Stimulated activated naive CD8-positive, alpha-beta T cell treated with anti-CD3 and anti-CD28 coated beads, Interleukin-15, Interleukin-2, amounts not matched to agents 100 U/mL and 50 U/mL, for 24 hours (primary cell): ENCODE measurements at regions not wholly inside any gene's neighbourhood (a gene's known extent, or its start where the extent isn't known, plus 50 kb on each side); places are given as distances from the start of the nearest gene placed in this dataset.

Experiments
- ATAC-seq: fragments of 150-1000 bp; cut with Tn5 transposase; one replicate; pipeline ENCODE4 v1.10.0; 2021
- DNase-seq: peaks from one replicate; pipeline ENCODE4 v3.0.0; 2021

- ATAC-seq (no peak), DNase-seq (no peak)
These were observed 700.8 kb downstream of the TBC1D22A start for GRCh38 chr22:47463220-47463619.

- no peak for ATAC-seq
These were observed 698.4 kb downstream of the TBC1D22A start for GRCh38 chr22:47460861-47461260.

GRCh38 chr22:47460176-47460575 lies 697.7 kb downstream of the TBC1D22A start:
- ATAC-seq = no peak
- no peak for DNase-seq

More at GRCh38 chr22:47460861-47461260, 698.4 kb downstream of the TBC1D22A start:
- no peak for DNase-seq

GRCh38 chr22:47458348-47458747 lies 695.9 kb downstream of the TBC1D22A start:
- DNase-seq = no peak
- no peak for ATAC-seq

GRCh38 chr22:47457509-47458300 lies 695.3 kb downstream of the TBC1D22A start:
- DNase-seq (no peak), ATAC-seq (no peak)

GRCh38 chr22:47457021-47457420 lies 694.6 kb downstream of the TBC1D22A start:
- no peak for DNase-seq
- ATAC-seq = no peak

- no peak for DNase-seq
These were observed 693.6 kb downstream of the TBC1D22A start for GRCh38 chr22:47456031-47456430.

GRCh38 chr22:47453049-47453448 lies 690.6 kb downstream of the TBC1D22A start:
- ATAC-seq (no peak), DNase-seq (no peak)

More at GRCh38 chr22:47456031-47456430, 693.6 kb downstream of the TBC1D22A start:
- no peak for ATAC-seq

GRCh38 chr22:47452184-47452583 lies 689.7 kb downstream of the TBC1D22A start:
- ATAC-seq (no peak), DNase-seq (no peak)

GRCh38 chr22:47450876-47451475 lies 688.5 kb downstream of the TBC1D22A start:
- DNase-seq (no peak), ATAC-seq (no peak)

- ATAC-seq (no peak), DNase-seq (no peak)
These were observed 687.2 kb downstream of the TBC1D22A start for GRCh38 chr22:47449508-47450270.

GRCh38 chr22:47448231-47449223 lies 686.1 kb downstream of the TBC1D22A start:
- DNase-seq = no peak
- no peak for ATAC-seq

- DNase-seq = no peak
- no peak for ATAC-seq
These were observed 684.7 kb downstream of the TBC1D22A start for GRCh38 chr22:47446821-47447810.

GRCh38 chr22:47446331-47446730 lies 683.9 kb downstream of the TBC1D22A start:
- ATAC-seq = no peak
- DNase-seq = no peak

GRCh38 chr22:47445716-47446290 lies 683.4 kb downstream of the TBC1D22A start:
- no peak for DNase-seq
- no peak for ATAC-seq

- DNase-seq (no peak), ATAC-seq (no peak)
These were observed 682.8 kb downstream of the TBC1D22A start for GRCh38 chr22:47445212-47445611.

- no peak for DNase-seq
- no peak for ATAC-seq
These were observed 682.3 kb downstream of the TBC1D22A start for GRCh38 chr22:47444746-47445065.

GRCh38 chr22:47443836-47444745 lies 681.6 kb downstream of the TBC1D22A start:
- ATAC-seq (no peak), DNase-seq (no peak)

- no peak for ATAC-seq
- no peak for DNase-seq
These were observed 680.4 kb downstream of the TBC1D22A start for GRCh38 chr22:47442821-47443220.
